Endothelial cell of umbilical vein (primary cell): ENCODE measurements at regions not wholly inside any gene's neighbourhood (a gene's known extent, or its start where the extent isn't known, plus 50 kb on each side); places are given as distances from the start of the nearest gene placed in this dataset.

Experiments used
- BruUV-seq: library from RNA; stranded (reverse); fragments of 400-500 nt; replicated peaks from 2 replicates; lab custom pipeline; 2021; lab: Mats Ljungman, UMichigan
- CTCF ChIA-PET: fragments of 300-600, 350-600 bp; sonication (Branson Sonifier 250); formaldehyde crosslinking; loops from one replicate; lab custom pipeline; 2021; ENCODE audit warnings: antibody characterized with exemption, inconsistent platforms; lab: Charles Lee
- POLR2A ChIA-PET: fragments of 300-600, 350-600 bp; sonication (Branson Sonifier 250); formaldehyde crosslinking; loops from one replicate; lab custom pipeline; 2021; ENCODE audit warnings: antibody characterized with exemption, inconsistent platforms; lab: Charles Lee
- DNase-seq: peaks from one replicate; pipeline ENCODE4 v3.0.0-alpha.2; 2011; ENCODE audit warnings: low read depth, low spot score
- FAIRE-seq: peaks from 2 replicates; lab custom pipeline; 2011; peaks lifted over from hg19 to GRCh38; lab: Jason Lieb, UNC
- H2AFZ ChIP-seq: 2 replicates; pipeline ENCODE4 v1.6.0; 2012; ENCODE audit warnings: low read depth, low read length, control low read depth, inconsistent platforms
- H3K27ac ChIP-seq: 2 replicates; pipeline ENCODE4 v1.5.1; 2011; ENCODE audit warnings: low read depth, mild to moderate bottlenecking, control low read depth, low read length, moderate library complexity; ENCODE audit not compliant: insufficient read depth
- H3K27me3 ChIP-seq, 2 experiments: 2 replicates each; pipeline versions ENCODE4 v1.6.0 to v1.6.1; 2011; ENCODE audit warnings: low read length in 2 of 2, mixed read lengths in 1 of 2; ENCODE audit not compliant: control insufficient read depth in 2 of 2, insufficient read depth in 2 of 2
- H3K36me3 ChIP-seq, 2 experiments: 2 replicates in 1 of 2; 3 replicates in 1 of 2; pipeline ENCODE4 v1.5.1; 2011; ENCODE audit warnings: low read length in 2 of 2, mild to moderate bottlenecking in 1 of 2, moderate library complexity in 1 of 2; ENCODE audit not compliant: control insufficient read depth in 2 of 2, insufficient read depth in 2 of 2; ENCODE audit errors: extremely low read depth in 1 of 2
- H3K4me1 ChIP-seq: 3 replicates; pipeline ENCODE4 v1.5.1; 2011; ENCODE audit warnings: mild to moderate bottlenecking, low read length; ENCODE audit not compliant: control insufficient read depth, insufficient read depth; ENCODE audit errors: extremely low read depth
- H3K4me2 ChIP-seq: 2 replicates; pipeline ENCODE4 v1.6.1; 2011; ENCODE audit warnings: low read length, control low read depth, mixed read lengths; ENCODE audit not compliant: insufficient read depth
- H3K4me3 ChIP-seq, 3 experiments: fragments of 200-600 bp in 1 of 3; sonication (generic), shearing (Covaris generic) in 1 of 3; replicated peaks in 1 of 3; 2 replicates each; pipeline ENCODE4 v1.5.1; 2011 to 2016; ENCODE audit warnings: control low read depth in 3 of 3, low read length in 3 of 3, mild to moderate bottlenecking in 2 of 3, inconsistent platforms in 1 of 3, low read depth in 1 of 3, moderate library complexity in 1 of 3; ENCODE audit not compliant: insufficient read depth in 1 of 3
- H3K79me2 ChIP-seq: 2 replicates; pipeline ENCODE4 v1.6.0; 2012; ENCODE audit warnings: low read length, inconsistent platforms; ENCODE audit not compliant: control insufficient read depth, insufficient read depth
- H3K9ac ChIP-seq: replicated peaks from 2 replicates; pipeline ENCODE3; 2011; ENCODE audit warnings: low read length, control low read depth; ENCODE audit not compliant: insufficient read depth; ENCODE audit errors: extremely low read depth
- H3K9me1 ChIP-seq: replicated peaks from 3 replicates; pipeline ENCODE4 v1.6.0; 2011; ENCODE audit warnings: mild to moderate bottlenecking, low read length; ENCODE audit not compliant: control insufficient read depth, insufficient read depth; ENCODE audit errors: extremely low read depth
- H3K9me3 ChIP-seq: replicated peaks from 2 replicates; pipeline ENCODE4 v1.5.1; 2012; ENCODE audit warnings: low read length, inconsistent platforms; ENCODE audit not compliant: control insufficient read depth, insufficient read depth
- H4K20me1 ChIP-seq: replicated peaks from 2 replicates; pipeline ENCODE3; 2011; ENCODE audit warnings: mild to moderate bottlenecking, low read length; ENCODE audit not compliant: control insufficient read depth, insufficient read depth; ENCODE audit errors: extremely low read depth
- EZH2 ChIP-seq: IDR thresholded peaks from 2 replicates; pipeline ENCODE4 v1.6.1; 2012; ENCODE audit warnings: borderline replicate concordance, low read depth, mild to moderate bottlenecking, moderate library complexity, low read length, inconsistent platforms; ENCODE audit not compliant: severe bottlenecking
- FOS ChIP-seq: IDR thresholded peaks from 2 replicates; pipeline ENCODE4 v1.6.1; 2011; ENCODE audit warnings: mild to moderate bottlenecking, low read length, moderate library complexity, borderline replicate concordance; ENCODE audit not compliant: insufficient read depth
- GATA2 ChIP-seq: IDR thresholded peaks from 2 replicates; pipeline ENCODE4 v1.7.0; 2011; ENCODE audit warnings: low read depth, mild to moderate bottlenecking, moderate library complexity, mixed read lengths, low read length; ENCODE audit not compliant: insufficient read length, insufficient read depth
- JUN ChIP-seq: IDR thresholded peaks from 2 replicates; pipeline ENCODE4 v1.6.1; 2011; ENCODE audit warnings: borderline replicate concordance, low read depth; ENCODE audit not compliant: insufficient read length, insufficient read depth
- MYC ChIP-seq: IDR thresholded peaks from one replicate; pipeline ENCODE4 v1.6.1; 2011; ENCODE audit warnings: mild to moderate bottlenecking, low read depth, low read length
- POLR2A ChIP-seq: IDR thresholded peaks from 2 replicates; pipeline ENCODE4 v1.6.1; 2012; ENCODE audit warnings: low read depth, mild to moderate bottlenecking, control low read depth, low read length
- POLR2AphosphoS5 ChIP-seq: IDR thresholded peaks from 2 replicates; pipeline ENCODE4 v1.6.1; 2012; ENCODE audit warnings: low read depth, mild to moderate bottlenecking, control low read depth, low read length, moderate library complexity; ENCODE audit not compliant: insufficient read depth
- dilution Hi-C: fragments of 300-500 bp; cut with MboI; formaldehyde crosslinking; loops from one replicate; pipeline ENCODE4 v1.15.0; 2019; ENCODE audit warnings: low sequenced_read_pairs; ENCODE audit not compliant: extremely low pct_ligation_motif_present
- intact Hi-C: fragments of 100-400 bp; cut with micrococcal nuclease; formaldehyde crosslinking; loops from one replicate; pipeline ENCODE4 v1.10.0; 2022
- TF ChIP-seq, protein P1 (sequence below): IDR thresholded peaks from 2 replicates; pipeline ENCODE4 v1.6.1; 2011; ENCODE audit not compliant: insufficient read depth, insufficient read length
- TF ChIP-seq, protein P2 (sequence below), 2 donors: IDR thresholded peaks; 1 replicate in 1 of 2; 2 replicates in 1 of 2; pipeline ENCODE4 v1.5.1; 2011; ENCODE audit warnings: low read length in 2 of 2, mild to moderate bottlenecking in 2 of 2, moderate library complexity in 2 of 2, control low read depth in 1 of 2, inconsistent platforms in 1 of 2, low read depth in 1 of 2; ENCODE audit not compliant: insufficient read depth in 1 of 2; ENCODE audit errors: extremely low read depth in 1 of 2

DNA sequence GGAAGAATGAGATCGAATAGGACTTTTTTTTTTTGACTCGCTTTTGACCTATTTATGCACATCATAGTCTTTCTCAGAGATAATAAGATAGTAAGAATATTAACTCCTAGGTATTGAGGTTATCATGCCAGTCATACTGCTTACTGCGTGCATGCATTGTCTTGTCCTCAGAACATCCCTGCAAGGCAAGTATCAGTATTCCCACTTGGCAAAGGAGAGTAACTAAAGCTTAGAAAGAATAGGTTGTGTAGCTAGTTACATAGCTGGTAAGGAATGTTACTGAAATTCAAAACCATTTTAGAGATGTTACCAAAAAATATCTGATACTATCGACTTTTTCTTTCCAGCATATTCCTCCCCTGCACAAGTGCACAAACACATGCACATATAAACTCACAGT, 296.1 kb upstream of the CLINT1 start:
- no TSS peak for BruUV-seq
- Histone ChIP-seq H3K79me2 (no peaks in the 10 kb centered on the region), H4K20me1 (no peaks in the 10 kb centered on the region), H2AFZ (no peak overlapping the region), H3K9ac (no peak overlapping the region), H3K27me3 (no peaks in the 10 kb centered on the region), H3K4me1 (no peaks in the 10 kb centered on the region), H3K27ac (no peak overlapping the region), H3K36me3 (no peaks in the 10 kb centered on the region), H3K9me1 (no peaks in the 10 kb centered on the region), H3K9me3 (no peaks in the 10 kb centered on the region), H3K4me3 (no peak overlapping the region), H3K4me2 (no peak overlapping the region)
- dilution Hi-C loops, result no loop called here
- TF ChIP-seq, protein P1, sequence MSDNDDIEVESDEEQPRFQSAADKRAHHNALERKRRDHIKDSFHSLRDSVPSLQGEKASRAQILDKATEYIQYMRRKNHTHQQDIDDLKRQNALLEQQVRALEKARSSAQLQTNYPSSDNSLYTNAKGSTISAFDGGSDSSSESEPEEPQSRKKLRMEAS, result no peak
- no peak for TF ChIP-seq POLR2A
- TF ChIP-seq MYC, result no peak
- no peak for TF ChIP-seq POLR2AphosphoS5
- no peak for TF ChIP-seq FOS
- TF ChIP-seq GATA2, result no peak
- no peak for TF ChIP-seq EZH2
- TF ChIP-seq JUN, result no peak
- TF ChIP-seq, protein P2, sequence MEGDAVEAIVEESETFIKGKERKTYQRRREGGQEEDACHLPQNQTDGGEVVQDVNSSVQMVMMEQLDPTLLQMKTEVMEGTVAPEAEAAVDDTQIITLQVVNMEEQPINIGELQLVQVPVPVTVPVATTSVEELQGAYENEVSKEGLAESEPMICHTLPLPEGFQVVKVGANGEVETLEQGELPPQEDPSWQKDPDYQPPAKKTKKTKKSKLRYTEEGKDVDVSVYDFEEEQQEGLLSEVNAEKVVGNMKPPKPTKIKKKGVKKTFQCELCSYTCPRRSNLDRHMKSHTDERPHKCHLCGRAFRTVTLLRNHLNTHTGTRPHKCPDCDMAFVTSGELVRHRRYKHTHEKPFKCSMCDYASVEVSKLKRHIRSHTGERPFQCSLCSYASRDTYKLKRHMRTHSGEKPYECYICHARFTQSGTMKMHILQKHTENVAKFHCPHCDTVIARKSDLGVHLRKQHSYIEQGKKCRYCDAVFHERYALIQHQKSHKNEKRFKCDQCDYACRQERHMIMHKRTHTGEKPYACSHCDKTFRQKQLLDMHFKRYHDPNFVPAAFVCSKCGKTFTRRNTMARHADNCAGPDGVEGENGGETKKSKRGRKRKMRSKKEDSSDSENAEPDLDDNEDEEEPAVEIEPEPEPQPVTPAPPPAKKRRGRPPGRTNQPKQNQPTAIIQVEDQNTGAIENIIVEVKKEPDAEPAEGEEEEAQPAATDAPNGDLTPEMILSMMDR (IDR thresholded peaks at IDR 0.05; ENCODE audit: extremely low read depth in 1 of 2, insufficient read depth in 1 of 2, low read depth in 1 of 2, low read length in 2 of 2), result no peak
- FAIRE-seq (no peak), DNase-seq (no peak)
- ChIA-PET CTCF (interaction anchor here (1.1 to 2.2 kb wide), 3 partner anchors 17 to 80 kb away, joined by 3 to 14 read pairs (median 4); no protein-coding TSS in a partner anchor), POLR2A (no interaction called here)
- intact Hi-C loops, result no loop called here
